Natural killer cell (primary cell): ENCODE measurements at regions not wholly inside any gene's neighbourhood (a gene's known extent, or its start where the extent isn't known, plus 50 kb on each side); places are given as distances from the start of the nearest gene placed in this dataset.

ENCODE experiments used
- ATAC-seq, 3 donors: fragments of 150-1000 bp in 2 of 3; fragments of 200-7000 bp in 1 of 3; cut with Tn5 transposase; 1 replicate in 1 of 3; 2 replicates in 2 of 3; pipeline ENCODE4 v1.10.0; 2021; ENCODE audit warnings: mild to moderate bottlenecking in 2 of 3, moderate library complexity in 2 of 3
- DNase-seq, 2 donors: peaks; one replicate each; pipeline versions ENCODE4 v3.0.0 to v3.0.0-alpha.2; 2013 to 2021; ENCODE audit warnings: mixed read lengths in 1 of 2
- H3K27ac ChIP-seq: one replicate; pipeline ENCODE4 v1.5.1; 2013; ENCODE audit warnings: mild to moderate bottlenecking, low read length
- H3K27me3 ChIP-seq: one replicate; pipeline ENCODE4 v1.6.1; 2013; ENCODE audit warnings: low read length; ENCODE audit not compliant: control insufficient read depth, insufficient read depth
- H3K36me3 ChIP-seq: one replicate; pipeline ENCODE4 v1.6.1; 2013; ENCODE audit warnings: low read length; ENCODE audit not compliant: control insufficient read depth, insufficient read depth
- H3K4me1 ChIP-seq: one replicate; pipeline ENCODE4 v1.6.1; 2013; ENCODE audit warnings: low read length; ENCODE audit not compliant: control insufficient read depth, insufficient read depth
- H3K4me3 ChIP-seq: one replicate; pipeline ENCODE4 v1.5.1; 2013; ENCODE audit warnings: low read length
- H3K9me3 ChIP-seq: one replicate; pipeline ENCODE4 v1.6.1; 2013; ENCODE audit warnings: low read length; ENCODE audit not compliant: control insufficient read depth, insufficient read depth
- H3K27ac Mint-ChIP-seq, 2 donors: one replicate each; pipeline ENCODE4 v1.8.0; 2022; ENCODE audit warnings: mild to moderate bottlenecking in 2 of 2, mixed read lengths in 2 of 2, moderate library complexity in 1 of 2
- H3K27me3 Mint-ChIP-seq, 2 donors: one replicate each; pipeline ENCODE4 v1.8.0; 2022; ENCODE audit warnings: low read depth in 2 of 2, mixed read lengths in 2 of 2
- H3K36me3 Mint-ChIP-seq: one replicate; pipeline ENCODE4 v1.8.0; 2022; ENCODE audit warnings: mixed read lengths
- H3K4me1 Mint-ChIP-seq, 2 donors: one replicate each; pipeline ENCODE4 v1.8.0; 2022; ENCODE audit warnings: mixed read lengths in 2 of 2
- H3K4me3 Mint-ChIP-seq: one replicate; pipeline ENCODE4 v1.8.0; 2022; ENCODE audit warnings: mild to moderate bottlenecking, moderate library complexity, mixed read lengths
- H3K9me3 Mint-ChIP-seq, 2 donors: one replicate each; pipeline ENCODE4 v1.8.0; 2022; ENCODE audit warnings: mixed read lengths in 2 of 2
- CTCF ChIP-seq: fragments of 200-600 bp; IDR thresholded peaks from one replicate; pipeline ENCODE4 v1.8.0; 2022; ENCODE audit warnings: antibody characterized with exemption
- WGBS: methylation state at CpG from one replicate; pipeline ENCODE4 v1.1.7; 2013; ENCODE audit warnings: missing lambda C conversion rate; ENCODE audit not compliant: insufficient coverage; 5-methylcytosine and 5-hydroxymethylcytosine counted together
- intact Hi-C: fragments of 100-400 bp; cut with micrococcal nuclease; formaldehyde crosslinking; loops from one replicate; pipeline ENCODE4 v1.14.2; 2022

GRCh38 chr4:3360777-3361176 is 68.0 kb downstream of the RGS12 start:
- Mint-ChIP-seq H3K4me1 (peaks cover 0 to 44% of the 10 kb centered on the region in 2 donors), H3K4me3 (no peak overlapping the region), H3K27me3 (peaks cover 0 to 10% of the 10 kb centered on the region in 2 donors), H3K9me3 (peaks cover 0 to 2% of the 10 kb centered on the region in 2 donors), H3K36me3 (no peaks in the 10 kb centered on the region), H3K27ac (no peak overlapping the region)
- H3K27ac ChIP-seq: no peak overlapping the region
- H3K36me3 ChIP-seq: no peaks in the 10 kb centered on the region
- H3K27me3 ChIP-seq: no peaks in the 10 kb centered on the region
- peaks cover 4% of the 10 kb centered on the region for H3K4me1 ChIP-seq
- 96% methylated on average over 8 of the region's 8 CpGs for WGBS
- TF ChIP-seq CTCF: no peak
- no peaks in the 10 kb centered on the region for H3K9me3 ChIP-seq
- ATAC-seq (no peak), DNase-seq (no peak)
- no peak overlapping the region for H3K4me3 ChIP-seq
- intact Hi-C loops: no loop called here

GRCh38 chr4:3361406-3361805 is 68.6 kb downstream of the RGS12 start:
- H3K4me3 Mint-ChIP-seq: no peak overlapping the region
- H3K27me3 Mint-ChIP-seq: peaks cover 0 to 10% of the 10 kb centered on the region in 2 donors
- no peak overlapping the region for H3K27ac ChIP-seq
- intact Hi-C loops: no loop called here
- H3K27ac Mint-ChIP-seq: no peak overlapping the region
- DNase-seq: no peak
- H3K4me1 Mint-ChIP-seq: peaks cover 0 to 45% of the 10 kb centered on the region in 2 donors
- no peaks in the 10 kb centered on the region for H3K27me3 ChIP-seq
- 95% methylated on average over 12 of the region's 12 CpGs for WGBS
- ATAC-seq: no peak
- no peaks in the 10 kb centered on the region for H3K36me3 Mint-ChIP-seq
- no peak for TF ChIP-seq CTCF
- H3K4me3 ChIP-seq: no peak overlapping the region
- no peaks in the 10 kb centered on the region for H3K9me3 ChIP-seq
- H3K9me3 Mint-ChIP-seq: peaks cover 0 to 2% of the 10 kb centered on the region in 2 donors
- no peaks in the 10 kb centered on the region for H3K36me3 ChIP-seq
- H3K4me1 ChIP-seq: peaks cover 4% of the 10 kb centered on the region

- Mint-ChIP-seq H3K36me3 (no peaks in the 10 kb centered on the region), H3K4me1 (peaks cover 0 to 45% of the 10 kb centered on the region in 2 donors), H3K27me3 (peaks cover 0 to 10% of the 10 kb centered on the region in 2 donors), H3K4me3 (no peak overlapping the region), H3K9me3 (peaks cover 0 to 2% of the 10 kb centered on the region in 2 donors), H3K27ac (peak overlapping the region in 1 of 2 donors; percentile 63)
- H3K36me3 ChIP-seq: no peaks in the 10 kb centered on the region
- WGBS: 95% methylated on average over 11 of the region's 12 CpGs
- intact Hi-C loops: no loop called here
- no peak for TF ChIP-seq CTCF
- ATAC-seq (peak in 1 of 3 donors; percentile 6), DNase-seq (no peak)
- peaks cover 4% of the 10 kb centered on the region for H3K4me1 ChIP-seq
- no peak overlapping the region for H3K27ac ChIP-seq
- no peaks in the 10 kb centered on the region for H3K9me3 ChIP-seq
- H3K27me3 ChIP-seq: no peaks in the 10 kb centered on the region
- no peak overlapping the region for H3K4me3 ChIP-seq
These were observed 69.1 kb downstream of the RGS12 start for GRCh38 chr4:3361896-3362295.
